ENCODE measurements at regions not wholly inside any gene's neighbourhood (a gene's known extent, or its start where the extent isn't known, plus 50 kb on each side); places are given as distances from the start of the nearest gene placed in this dataset.

- H3K4me3 ChIP-seq (ENCODE audit: low read length): no peak overlapping the region
- TF ChIP-seq CTCF (conservative IDR thresholded peaks at IDR 0.05; ENCODE audit: low read length): no peak
- no peak for DNase-seq (ENCODE audit: low read depth)
These were observed 177.6 kb upstream of the FBXL7 start for GRCh38 chr5:15322421-15322820.

- no peak for TF ChIP-seq CTCF (conservative IDR thresholded peaks at IDR 0.05; ENCODE audit: low read length)
These were observed 178.2 kb upstream of the FBXL7 start for GRCh38 chr5:15321776-15322175.

GRCh38 chr5:15320871-15321270, 179.1 kb upstream of the FBXL7 start:
- no peak for DNase-seq (ENCODE audit: low read depth)
- no peak for TF ChIP-seq CTCF (conservative IDR thresholded peaks at IDR 0.05; ENCODE audit: low read length)
- no peak overlapping the region for H3K4me3 ChIP-seq (ENCODE audit: low read length)

More at GRCh38 chr5:15321776-15322175, 178.2 kb upstream of the FBXL7 start:
- H3K4me3 ChIP-seq (ENCODE audit: low read length): no peak overlapping the region
- DNase-seq (ENCODE audit: low read depth): no peak

- DNase-seq (ENCODE audit: low read depth): no peak
- TF ChIP-seq CTCF (conservative IDR thresholded peaks at IDR 0.05; ENCODE audit: low read length): no peak
- H3K4me3 ChIP-seq (ENCODE audit: low read length): no peak overlapping the region
These were observed 194.8 kb upstream of the FBXL7 start for GRCh38 chr5:15304914-15305834.

GRCh38 chr5:15304066-15304731, 195.8 kb upstream of the FBXL7 start:
- no peak for TF ChIP-seq CTCF (conservative IDR thresholded peaks at IDR 0.05; ENCODE audit: low read length)
- H3K4me3 ChIP-seq (ENCODE audit: low read length): no peak overlapping the region
- no peak for DNase-seq (ENCODE audit: low read depth)

- TF ChIP-seq CTCF (conservative IDR thresholded peaks at IDR 0.05; ENCODE audit: low read length): no peak
- no peak for DNase-seq (ENCODE audit: low read depth)
- H3K4me3 ChIP-seq (ENCODE audit: low read length): no peak overlapping the region
These were observed 199.8 kb upstream of the FBXL7 start for GRCh38 chr5:15300141-15300540.

GRCh38 chr5:15290953-15291352, 209.0 kb upstream of the FBXL7 start:
- TF ChIP-seq CTCF (conservative IDR thresholded peaks at IDR 0.05; ENCODE audit: low read length): 0 out of 2 replicates have a peak, but pooled peaks have one; percentile 9
- H3K4me3 ChIP-seq (ENCODE audit: low read length): no peak overlapping the region
- DNase-seq (ENCODE audit: low read depth): no peak

All from AG10803 (cell line).